Spleen (tissue), 11 donors: ENCODE measurements at regions not wholly inside any gene's neighbourhood (a gene's known extent, or its start where the extent isn't known, plus 50 kb on each side); places are given as distances from the start of the nearest gene placed in this dataset.
"Not testable (repeated sequence)": the region's sequence is repeated elsewhere in the genome, so short reads cannot be mapped to it uniquely, and the experiment has no call there.

Experiments used
- DNase-seq: peaks from one replicate; pipeline ENCODE4 v3.0.0-alpha.2; 2020
- H3K27ac ChIP-seq, 8 donors: fragments of 200-600 bp; sonication (generic) in 7 of 8; 1 replicate in 4 of 8; 2 replicates in 4 of 8; pipeline versions ENCODE4 v1.5.0 to v1.8.0; 2016 to 2021; ENCODE audit warnings: inconsistent platforms in 4 of 8, mild to moderate bottlenecking in 4 of 8, moderate library complexity in 1 of 8
- H3K27me3 ChIP-seq, 7 donors: fragments of 200-600 bp; sonication (generic) in 6 of 7; replicated peaks in 1 of 7; 1 replicate in 4 of 7; 2 replicates in 3 of 7; pipeline versions ENCODE4 v1.5.0 to v1.8.0; 2016 to 2021; ENCODE audit warnings: inconsistent platforms in 3 of 7, mild to moderate bottlenecking in 1 of 7
- H3K36me3 ChIP-seq, 6 donors: fragments of 200-600 bp; sonication (generic) in 5 of 6; 1 replicate in 4 of 6; 2 replicates in 2 of 6; pipeline versions ENCODE4 v1.5.0 to v1.8.0; 2016 to 2021; ENCODE audit warnings: inconsistent platforms in 2 of 6
- H3K4me1 ChIP-seq, 6 donors: fragments of 200-600 bp; sonication (generic) in 5 of 6; 1 replicate in 3 of 6; 2 replicates in 3 of 6; pipeline versions ENCODE4 v1.5.0 to v1.8.0; 2016 to 2021; ENCODE audit warnings: inconsistent platforms in 3 of 6
- H3K4me3 ChIP-seq, 8 donors: fragments of 200-600 bp; sonication (generic) in 7 of 8; 1 replicate in 4 of 8; 2 replicates in 4 of 8; pipeline versions ENCODE4 v1.5.0 to v1.8.0; 2016 to 2021; ENCODE audit warnings: inconsistent platforms in 4 of 8, mild to moderate bottlenecking in 4 of 8, moderate library complexity in 2 of 8
- H3K9me3 ChIP-seq, 8 donors: fragments of 200-600 bp; sonication (generic) in 7 of 8; 1 replicate in 4 of 8; 2 replicates in 4 of 8; pipeline versions ENCODE4 v1.5.0 to v1.8.0; 2016 to 2021; ENCODE audit warnings: inconsistent platforms in 4 of 8
- POLR2A ChIP-seq, 3 donors: fragments of 450-650 bp; IDR thresholded peaks; one replicate each; pipeline ENCODE4 v1.5.1; 2017; ENCODE audit warnings: antibody characterized with exemption in 3 of 3, mild to moderate bottlenecking in 1 of 3
- POLR2AphosphoS5 ChIP-seq, 3 donors: sonication (generic); formaldehyde crosslinking; IDR thresholded peaks; one replicate each; pipeline ENCODE4 v1.5.1; 2017; ENCODE audit warnings: antibody characterized with exemption in 3 of 3
- WGBS, 5 donors: extraction: QIAGEN DNeasy Blood & Tissue Kit in 3 of 5; methylation state at CpG; one replicate each; pipeline versions ENCODE4 v1.1.5 to v1.1.7; 2013 to 2018; 5-methylcytosine and 5-hydroxymethylcytosine counted together
- intact Hi-C: fragments of 100-400 bp; cut with DNase I; formaldehyde crosslinking; loops from one replicate; pipeline ENCODE4 v1.15.0; 2023; ENCODE audit warnings: low total_unique reads
- TF ChIP-seq, protein P1 (sequence below), 11 experiments: fragments of 200-600 bp in 7 of 11; fragments of 450-650 bp in 4 of 11; sonication (generic) in 4 of 11; IDR thresholded peaks in 8 of 11; conservative IDR thresholded peaks in 3 of 11; 1 replicate in 7 of 11; 2 replicates in 4 of 11; pipeline versions ENCODE4 v1.4.0 to v1.8.0; 2016 to 2021; ENCODE audit warnings: antibody characterized with exemption in 11 of 11, inconsistent platforms in 4 of 11, mild to moderate bottlenecking in 1 of 11
- donor health status: healthy with polysubstance abuse.
- donor health status: DM: no; HTN: no; CAD: no; lungs with moderate emphysema.
- donor health status: DM: no; HTN: no; CAD: no.
- donor health status: Bipolar disorder and iron deficiency.
- donor health status: healthy.
- donor health status: DM: no; HTN: no; CAD: no.
- donor health status: DM: yes; HTN: yes; CAD: no.

DNA sequence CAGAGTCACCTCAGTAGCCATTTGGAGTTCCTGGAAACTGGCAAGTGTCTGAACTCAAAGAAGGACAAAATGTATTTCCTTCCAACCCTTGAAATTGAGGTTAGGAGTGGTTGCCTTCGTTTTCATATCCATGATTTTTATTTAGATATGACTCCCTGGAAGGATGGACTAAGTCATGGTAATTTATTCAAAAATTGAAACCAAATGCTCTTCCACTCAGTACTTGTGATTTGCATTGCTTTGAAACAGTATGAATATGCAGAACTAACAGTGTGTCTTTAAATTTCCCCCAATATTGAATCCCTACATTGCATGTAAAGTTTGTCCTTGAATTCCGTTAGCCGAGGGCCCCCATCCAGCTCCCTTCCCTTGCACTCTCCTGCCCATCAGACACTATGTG lies 112.1 kb upstream of the DNAH14 start:
- TF ChIP-seq POLR2AphosphoS5 (IDR thresholded peaks at IDR 0.05) (no peak), POLR2A (IDR thresholded peaks at IDR 0.05) (no peak)
- TF ChIP-seq, protein P1, sequence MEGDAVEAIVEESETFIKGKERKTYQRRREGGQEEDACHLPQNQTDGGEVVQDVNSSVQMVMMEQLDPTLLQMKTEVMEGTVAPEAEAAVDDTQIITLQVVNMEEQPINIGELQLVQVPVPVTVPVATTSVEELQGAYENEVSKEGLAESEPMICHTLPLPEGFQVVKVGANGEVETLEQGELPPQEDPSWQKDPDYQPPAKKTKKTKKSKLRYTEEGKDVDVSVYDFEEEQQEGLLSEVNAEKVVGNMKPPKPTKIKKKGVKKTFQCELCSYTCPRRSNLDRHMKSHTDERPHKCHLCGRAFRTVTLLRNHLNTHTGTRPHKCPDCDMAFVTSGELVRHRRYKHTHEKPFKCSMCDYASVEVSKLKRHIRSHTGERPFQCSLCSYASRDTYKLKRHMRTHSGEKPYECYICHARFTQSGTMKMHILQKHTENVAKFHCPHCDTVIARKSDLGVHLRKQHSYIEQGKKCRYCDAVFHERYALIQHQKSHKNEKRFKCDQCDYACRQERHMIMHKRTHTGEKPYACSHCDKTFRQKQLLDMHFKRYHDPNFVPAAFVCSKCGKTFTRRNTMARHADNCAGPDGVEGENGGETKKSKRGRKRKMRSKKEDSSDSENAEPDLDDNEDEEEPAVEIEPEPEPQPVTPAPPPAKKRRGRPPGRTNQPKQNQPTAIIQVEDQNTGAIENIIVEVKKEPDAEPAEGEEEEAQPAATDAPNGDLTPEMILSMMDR (IDR thresholded peaks at IDR 0.05 in 8 of 11, conservative IDR thresholded peaks at IDR 0.05 in 3 of 11) = no peak
- H3K4me3 ChIP-seq = no peak overlapping the region
- intact Hi-C loops = no loop called here
- H3K36me3 ChIP-seq = no peaks in the 10 kb centered on the region
- no peaks in the 10 kb centered on the region for H3K4me1 ChIP-seq
- peaks cover 0 to 44% (median 28%) of the 10 kb centered on the region in 8 donors for H3K9me3 ChIP-seq
- peaks cover 0 to 9% (median 0%) of the 10 kb centered on the region in 7 donors for H3K27me3 ChIP-seq
- no peak overlapping the region for H3K27ac ChIP-seq
- DNase-seq = no peak
- WGBS, 5 donors = 62 to 83% (median 80%) methylated on average over 3 of the region's 3 CpGs

DNA sequence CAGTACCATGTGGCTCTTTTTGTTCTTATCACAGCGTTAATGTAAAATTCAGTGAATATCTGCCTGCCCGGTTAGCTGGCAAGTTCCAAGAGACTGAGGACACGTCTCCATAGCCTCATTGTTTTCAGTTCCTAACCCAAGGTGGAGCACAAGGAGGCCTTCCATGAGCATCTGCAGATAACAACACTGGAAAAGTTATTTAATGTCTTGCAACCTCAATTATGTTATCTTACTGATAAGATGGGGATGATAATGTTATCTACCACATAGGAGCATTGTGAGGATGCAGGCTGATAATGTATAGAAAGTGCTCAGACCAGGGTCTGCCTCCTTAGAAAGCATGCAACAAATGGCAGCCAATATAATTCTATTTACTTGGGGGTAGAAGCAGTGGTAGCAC lies 109.6 kb upstream of the DNAH14 start:
- H3K27ac ChIP-seq = no peak overlapping the region
- DNase-seq = no peak
- intact Hi-C loops = no loop called here
- H3K4me3 ChIP-seq = no peak overlapping the region
- H3K4me1 ChIP-seq = no peaks in the 10 kb centered on the region
- 83 to 92% (median 84%) methylated on average over 3 of the region's 3 CpGs for WGBS, 5 donors
- TF ChIP-seq POLR2A (IDR thresholded peaks at IDR 0.05) (no peak), POLR2AphosphoS5 (IDR thresholded peaks at IDR 0.05) (no peak)
- TF ChIP-seq, protein P1 (IDR thresholded peaks at IDR 0.05 in 8 of 11, conservative IDR thresholded peaks at IDR 0.05 in 3 of 11) = no peak
- H3K27me3 ChIP-seq = peaks cover 0 to 9% (median 0%) of the 10 kb centered on the region in 7 donors
- peaks cover 0 to 42% (median 38%) of the 10 kb centered on the region in 8 donors for H3K9me3 ChIP-seq
- H3K36me3 ChIP-seq = no peaks in the 10 kb centered on the region

DNA sequence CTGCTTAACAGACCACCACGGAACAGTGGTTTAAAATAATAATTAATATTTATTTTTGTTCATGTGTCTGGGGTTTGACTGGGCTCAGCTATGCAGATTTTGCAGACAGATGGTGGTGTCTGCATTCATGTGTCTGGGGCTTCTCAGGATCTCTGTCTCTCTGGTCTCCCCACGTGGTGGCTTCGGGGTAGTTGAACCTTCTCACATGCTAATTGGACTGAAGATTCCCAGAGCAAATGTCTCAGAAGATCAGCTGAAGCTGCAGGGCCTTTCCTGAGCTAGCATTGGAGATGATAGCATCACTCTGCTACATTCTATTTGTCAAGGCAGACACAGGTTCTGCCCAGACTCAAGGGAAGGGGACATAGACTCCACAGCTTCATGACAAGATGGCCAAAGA lies 109.1 kb upstream of the DNAH14 start:
- TF ChIP-seq POLR2A (IDR thresholded peaks at IDR 0.05) (no peak), POLR2AphosphoS5 (IDR thresholded peaks at IDR 0.05) (no peak)
- TF ChIP-seq, protein P1 (IDR thresholded peaks at IDR 0.05 in 8 of 11, conservative IDR thresholded peaks at IDR 0.05 in 3 of 11) = no peak
- Histone ChIP-seq H3K4me1 (no peaks in the 10 kb centered on the region), H3K27ac (no peak overlapping the region), H3K27me3 (peaks cover 0 to 9% (median 0%) of the 10 kb centered on the region in 7 donors), H3K36me3 (no peaks in the 10 kb centered on the region), H3K9me3 (peaks cover 0 to 46% (median 37%) of the 10 kb centered on the region in 8 donors), H3K4me3 (no peak overlapping the region)
- 60 to 78% (median 69%) methylated on average over 3 of the region's 3 CpGs for WGBS, 5 donors
- no peak for DNase-seq
- intact Hi-C loops = no loop called here

- H3K27me3 ChIP-seq = not testable (repeated sequence)
- peaks cover 0 to 50% (median 35%) of the 10 kb centered on the region in 8 donors for H3K9me3 ChIP-seq
- WGBS, 5 donors = 90 to 96% (median 93%) methylated on average over 8 of the region's 8 CpGs
Observed at GRCh38 chr1:224821751-224822150, 107.7 kb upstream of the DNAH14 start.

GRCh38 chr1:224825525-224826000 lies 103.9 kb upstream of the DNAH14 start:
- TF ChIP-seq POLR2A (IDR thresholded peaks at IDR 0.05) = no peak
- TF ChIP-seq POLR2AphosphoS5 (IDR thresholded peaks at IDR 0.05) = no peak
- TF ChIP-seq, protein P1 (IDR thresholded peaks at IDR 0.05 in 8 of 11, conservative IDR thresholded peaks at IDR 0.05 in 3 of 11) = no peak
- Histone ChIP-seq H3K27me3 (peaks cover 0 to 6% (median 0%) of the 10 kb centered on the region in 7 donors), H3K9me3 (peaks cover 0 to 44% (median 31%) of the 10 kb centered on the region in 8 donors), H3K4me1 (no peaks in the 10 kb centered on the region), H3K4me3 (no peak overlapping the region), H3K36me3 (no peaks in the 10 kb centered on the region), H3K27ac (no peak overlapping the region)
- intact Hi-C loops = no loop called here
- no peak for DNase-seq
- WGBS, 5 donors = 68 to 84% (median 75%) methylated on average over 1 of the region's 1 CpG

More at GRCh38 chr1:224821751-224822150, 107.7 kb upstream of the DNAH14 start:
- H3K4me3 ChIP-seq, H3K4me1 ChIP-seq, DNase-seq, H3K27ac ChIP-seq, intact Hi-C loops, H3K36me3 ChIP-seq: not testable (repeated sequence)
